Kidney (tissue), 13 donors: ENCODE measurements at regions not wholly inside any gene's neighbourhood (a gene's known extent, or its start where the extent isn't known, plus 50 kb on each side); places are given as distances from the start of the nearest gene placed in this dataset.

ENCODE experiments used
- DNase-seq, 5 donors: peaks; one replicate each; pipeline ENCODE4 v3.0.0-alpha.2; 2013 to 2020
- FAIRE-seq: peaks from 2 replicates; lab custom pipeline; 2012; peaks lifted over from hg19 to GRCh38; lab: Jason Lieb, UNC
- H3K27ac ChIP-seq, 2 donors: one replicate each; pipeline ENCODE4 v1.7.0; 2013; ENCODE audit warnings: low read depth in 2 of 2, low read length in 2 of 2, inconsistent platforms in 1 of 2
- H3K27me3 ChIP-seq: one replicate; pipeline ENCODE4 v1.7.1; 2013; ENCODE audit warnings: low read length, inconsistent platforms; ENCODE audit not compliant: control insufficient read depth, insufficient read depth
- H3K36me3 ChIP-seq, 3 donors: one replicate each; pipeline versions ENCODE4 v1.7.0 to v1.7.1; 2013; ENCODE audit warnings: low read length in 3 of 3, control low read depth in 1 of 3, inconsistent platforms in 1 of 3; ENCODE audit not compliant: insufficient read depth in 3 of 3, control insufficient read depth in 2 of 3
- H3K4me1 ChIP-seq, 3 donors: one replicate each; pipeline versions ENCODE4 v1.7.0 to v1.7.1; 2013; ENCODE audit warnings: low read length in 3 of 3, inconsistent platforms in 1 of 3, low read depth in 1 of 3; ENCODE audit not compliant: control insufficient read depth in 2 of 3, insufficient read depth in 2 of 3
- H3K4me3 ChIP-seq, 3 donors: one replicate each; pipeline versions ENCODE4 v1.7.0 to v1.8.1; 2013; ENCODE audit warnings: low read length in 3 of 3, control low read depth in 1 of 3, inconsistent platforms in 1 of 3
- H3K9ac ChIP-seq, 3 donors: one replicate each; pipeline versions ENCODE4 v1.7.0 to v1.7.1; 2013; ENCODE audit warnings: low read length in 3 of 3, control low read depth in 1 of 3, inconsistent platforms in 1 of 3
- H3K9me3 ChIP-seq, 3 donors: one replicate each; pipeline versions ENCODE4 v1.7.0 to v1.7.1; 2013; ENCODE audit warnings: low read length in 3 of 3, control low read depth in 1 of 3, inconsistent platforms in 1 of 3; ENCODE audit not compliant: control insufficient read depth in 2 of 3, insufficient read depth in 1 of 3
- intact Hi-C: fragments of 100-400 bp; cut with DNase I; formaldehyde crosslinking; loops from one replicate; pipeline ENCODE4 v1.11.1; 2022
- TF ChIP-seq, protein P1 (sequence below): IDR thresholded peaks from 3 replicates; pipeline ENCODE4 v1.5.1; 2012; ENCODE audit warnings: mild to moderate bottlenecking, moderate library complexity, borderline replicate concordance; ENCODE audit not compliant: insufficient read depth; ENCODE audit errors: extremely low read depth
- donor health status: control.
- donor health status: control.
- donor health status: control.
- donor health status: control.
- donor health status: control.
- donor health status: DM: yes; HTN: yes; CAD: no.
- donor health status: Normal renal cell carcinoma (clear cell type).

GRCh38 chr3:176932433-176932832 lies 264.8 kb downstream of the TBL1XR1 start:
- H3K4me3 ChIP-seq: no peak overlapping the region
- H3K36me3 ChIP-seq: no peaks in the 10 kb centered on the region
- no peaks in the 10 kb centered on the region for H3K4me1 ChIP-seq
- no peaks in the 10 kb centered on the region for H3K9me3 ChIP-seq
- DNase-seq: no peak
- no peaks in the 10 kb centered on the region for H3K27me3 ChIP-seq
- H3K9ac ChIP-seq: no peak overlapping the region
- intact Hi-C loops: no loop called here
- TF ChIP-seq, protein P1, sequence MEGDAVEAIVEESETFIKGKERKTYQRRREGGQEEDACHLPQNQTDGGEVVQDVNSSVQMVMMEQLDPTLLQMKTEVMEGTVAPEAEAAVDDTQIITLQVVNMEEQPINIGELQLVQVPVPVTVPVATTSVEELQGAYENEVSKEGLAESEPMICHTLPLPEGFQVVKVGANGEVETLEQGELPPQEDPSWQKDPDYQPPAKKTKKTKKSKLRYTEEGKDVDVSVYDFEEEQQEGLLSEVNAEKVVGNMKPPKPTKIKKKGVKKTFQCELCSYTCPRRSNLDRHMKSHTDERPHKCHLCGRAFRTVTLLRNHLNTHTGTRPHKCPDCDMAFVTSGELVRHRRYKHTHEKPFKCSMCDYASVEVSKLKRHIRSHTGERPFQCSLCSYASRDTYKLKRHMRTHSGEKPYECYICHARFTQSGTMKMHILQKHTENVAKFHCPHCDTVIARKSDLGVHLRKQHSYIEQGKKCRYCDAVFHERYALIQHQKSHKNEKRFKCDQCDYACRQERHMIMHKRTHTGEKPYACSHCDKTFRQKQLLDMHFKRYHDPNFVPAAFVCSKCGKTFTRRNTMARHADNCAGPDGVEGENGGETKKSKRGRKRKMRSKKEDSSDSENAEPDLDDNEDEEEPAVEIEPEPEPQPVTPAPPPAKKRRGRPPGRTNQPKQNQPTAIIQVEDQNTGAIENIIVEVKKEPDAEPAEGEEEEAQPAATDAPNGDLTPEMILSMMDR: no peak
- no peak for FAIRE-seq
- H3K27ac ChIP-seq: no peak overlapping the region

DNA sequence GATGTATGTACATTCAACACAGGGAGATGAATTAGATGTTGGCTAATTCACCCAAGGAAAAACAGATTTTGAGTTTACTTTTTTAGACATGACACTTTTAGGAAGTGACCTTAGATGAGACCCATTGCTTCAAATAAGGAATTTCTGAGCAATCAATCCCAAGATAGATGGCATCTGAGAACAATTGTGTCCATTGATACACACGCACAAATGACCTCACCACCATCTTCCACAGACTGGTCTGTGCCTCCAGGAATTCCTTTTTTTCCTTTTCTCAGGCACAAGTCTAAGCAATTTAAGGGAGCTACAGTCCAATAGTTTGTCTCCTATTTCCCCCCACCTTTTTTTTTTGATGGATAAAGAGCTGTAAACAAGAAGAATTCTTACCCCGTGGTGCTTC lies 265.3 kb downstream of the TBL1XR1 start:
- intact Hi-C loops: no loop called here
- DNase-seq: no peak
- TF ChIP-seq, protein P1: no peak
- H3K27ac ChIP-seq: no peak overlapping the region
- H3K36me3 ChIP-seq: no peaks in the 10 kb centered on the region
- H3K27me3 ChIP-seq: no peaks in the 10 kb centered on the region
- no peak overlapping the region for H3K4me3 ChIP-seq
- H3K9ac ChIP-seq: no peak overlapping the region
- no peak for FAIRE-seq
- H3K4me1 ChIP-seq: no peaks in the 10 kb centered on the region
- H3K9me3 ChIP-seq: no peaks in the 10 kb centered on the region

DNA sequence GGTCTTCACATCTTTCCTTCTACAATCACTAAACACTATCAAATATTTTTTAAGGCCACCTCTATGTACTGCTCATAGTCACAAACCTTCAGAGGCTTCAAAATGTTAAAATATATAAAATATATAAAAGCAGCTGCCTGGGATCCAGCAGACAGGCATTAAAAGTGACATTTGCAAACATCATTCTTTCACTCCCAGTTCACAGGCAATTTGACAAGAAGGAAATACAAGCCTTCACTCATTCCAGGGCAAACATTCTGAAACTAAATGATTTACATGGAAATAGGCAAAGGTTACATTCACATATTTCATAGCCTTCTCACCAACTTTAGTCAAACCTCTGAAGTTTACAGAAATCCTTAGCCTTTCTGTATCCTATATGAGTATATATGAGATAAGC lies 266.3 kb downstream of the TBL1XR1 start:
- H3K4me3 ChIP-seq: no peak overlapping the region
- H3K9ac ChIP-seq: no peak overlapping the region
- no peaks in the 10 kb centered on the region for H3K4me1 ChIP-seq
- no peaks in the 10 kb centered on the region for H3K9me3 ChIP-seq
- DNase-seq (no peak), FAIRE-seq (no peak)
- no peak overlapping the region for H3K27ac ChIP-seq
- intact Hi-C loops: no loop called here
- TF ChIP-seq, protein P1: no peak
- H3K27me3 ChIP-seq: no peaks in the 10 kb centered on the region
- H3K36me3 ChIP-seq: no peaks in the 10 kb centered on the region

GRCh38 chr3:176928582-176928931 lies 268.7 kb downstream of the TBL1XR1 start:
- Histone ChIP-seq H3K4me1 (no peaks in the 10 kb centered on the region), H3K36me3 (no peaks in the 10 kb centered on the region), H3K4me3 (no peak overlapping the region), H3K27me3 (no peaks in the 10 kb centered on the region), H3K9ac (no peak overlapping the region), H3K27ac (no peak overlapping the region), H3K9me3 (no peaks in the 10 kb centered on the region)
- FAIRE-seq: no peak
- TF ChIP-seq, protein P1: no peak
- DNase-seq: no peak
- intact Hi-C loops: no loop called here
